WTC11 (cell line): ENCODE measurements at regions not wholly inside any gene's neighbourhood (a gene's known extent, or its start where the extent isn't known, plus 50 kb on each side); places are given as distances from the start of the nearest gene placed in this dataset.

ENCODE experiments used
- ATF1 ChIP-seq: sonication (generic); formaldehyde crosslinking; IDR thresholded peaks from 2 replicates; pipeline ENCODE4 v1.8.1; 2023; ENCODE audit warnings: mild to moderate bottlenecking, moderate library complexity, missing genetic modification reagents
- ESRRA ChIP-seq: sonication (generic); formaldehyde crosslinking; IDR thresholded peaks from 2 replicates; pipeline ENCODE4 v1.8.1; 2022; ENCODE audit warnings: mild to moderate bottlenecking, missing genetic modification reagents, borderline replicate concordance
- GABPB1 ChIP-seq: sonication (generic); formaldehyde crosslinking; IDR thresholded peaks from 2 replicates; pipeline ENCODE4 v1.8.1; 2023; ENCODE audit warnings: mild to moderate bottlenecking, missing genetic modification reagents
- NR3C1 ChIP-seq: sonication (generic); formaldehyde crosslinking; conservative IDR thresholded peaks from 2 replicates; pipeline ENCODE4 v1.8.1; 2023; ENCODE audit warnings: low read depth, mild to moderate bottlenecking, missing genetic modification reagents
- TCF7 ChIP-seq: sonication (generic); formaldehyde crosslinking; IDR thresholded peaks from 2 replicates; pipeline ENCODE4 v1.8.0; 2022; ENCODE audit warnings: mild to moderate bottlenecking, low read depth, missing genetic modification reagents, moderate library complexity
- TEAD4 ChIP-seq: sonication (generic); formaldehyde crosslinking; IDR thresholded peaks from 2 replicates; pipeline ENCODE4 v1.8.0; 2022; ENCODE audit warnings: mild to moderate bottlenecking, missing genetic modification reagents
- ZNF396 ChIP-seq: fragments of 250-450 bp; sonication (Bioruptor Pico); IDR thresholded peaks from 2 replicates; pipeline ENCODE4 v1.8.0; 2021; ENCODE audit warnings: mild to moderate bottlenecking, moderate library complexity, borderline replicate concordance
- TF ChIP-seq, protein P1 (sequence below): fragments of 200-600 bp; IDR thresholded peaks from 2 replicates; pipeline ENCODE4 v1.8.0; 2022; ENCODE audit warnings: antibody characterized with exemption
- TF ChIP-seq, protein P2 (sequence below): sonication (generic); formaldehyde crosslinking; IDR thresholded peaks from 2 replicates; pipeline ENCODE4 v1.8.0; 2022; ENCODE audit warnings: mild to moderate bottlenecking, missing genetic modification reagents
- TF ChIP-seq, protein P3 (sequence below): sonication (generic); formaldehyde crosslinking; IDR thresholded peaks from 2 replicates; pipeline ENCODE4 v1.8.1; 2022; ENCODE audit warnings: low read depth, missing genetic modification reagents, borderline replicate concordance
- TF ChIP-seq, protein P4 (sequence below): sonication (generic); formaldehyde crosslinking; IDR thresholded peaks from 2 replicates; pipeline ENCODE4 v1.8.1; 2022; ENCODE audit warnings: mild to moderate bottlenecking, moderate library complexity, missing genetic modification reagents
- TF ChIP-seq, protein P5 (sequence below): sonication (generic); formaldehyde crosslinking; IDR thresholded peaks from 2 replicates; pipeline ENCODE4 v1.8.1; 2023; ENCODE audit warnings: mild to moderate bottlenecking, missing genetic modification reagents, moderate library complexity
- TF ChIP-seq, protein P6 (sequence below): sonication (generic); formaldehyde crosslinking; IDR thresholded peaks from 2 replicates; pipeline ENCODE4 v1.8.1; 2023; ENCODE audit warnings: mild to moderate bottlenecking, missing genetic modification reagents

DNA sequence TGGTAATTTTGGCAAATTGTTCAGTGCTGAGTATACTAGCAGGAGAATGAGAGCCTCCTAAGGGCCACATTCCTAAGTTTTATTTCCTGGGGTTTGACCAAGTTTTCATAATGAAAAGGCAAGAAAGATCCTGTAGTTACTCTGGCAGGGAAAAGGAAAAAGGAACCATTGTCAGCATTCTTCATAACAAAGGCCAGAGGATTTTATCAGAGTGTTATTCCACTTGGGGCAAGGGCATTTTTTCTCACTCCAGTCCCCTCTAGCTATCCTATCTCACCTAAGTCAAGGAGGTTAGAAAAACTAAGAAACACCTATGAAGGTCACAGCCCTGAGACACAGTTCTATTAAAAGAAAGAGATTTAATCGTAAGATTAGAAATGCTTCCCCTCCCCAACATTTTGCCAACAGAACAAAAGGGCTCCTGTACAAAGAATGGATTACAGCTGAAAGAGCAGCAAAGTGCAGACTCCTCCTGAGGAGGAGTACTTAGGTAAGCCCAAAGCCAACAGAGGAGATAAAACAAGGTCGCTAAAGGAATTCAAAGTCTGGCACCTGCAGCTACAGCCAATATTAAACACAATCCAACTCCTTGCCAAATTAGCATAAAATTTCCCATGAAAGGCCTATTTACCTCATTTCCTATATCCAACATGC, 162.4 kb downstream of the GALC start:
- no peak for TF ChIP-seq NR3C1 (CRISPR knock-in tag)
- TF ChIP-seq ESRRA (CRISPR knock-in tag) = no peak
- TF ChIP-seq, protein P1, sequence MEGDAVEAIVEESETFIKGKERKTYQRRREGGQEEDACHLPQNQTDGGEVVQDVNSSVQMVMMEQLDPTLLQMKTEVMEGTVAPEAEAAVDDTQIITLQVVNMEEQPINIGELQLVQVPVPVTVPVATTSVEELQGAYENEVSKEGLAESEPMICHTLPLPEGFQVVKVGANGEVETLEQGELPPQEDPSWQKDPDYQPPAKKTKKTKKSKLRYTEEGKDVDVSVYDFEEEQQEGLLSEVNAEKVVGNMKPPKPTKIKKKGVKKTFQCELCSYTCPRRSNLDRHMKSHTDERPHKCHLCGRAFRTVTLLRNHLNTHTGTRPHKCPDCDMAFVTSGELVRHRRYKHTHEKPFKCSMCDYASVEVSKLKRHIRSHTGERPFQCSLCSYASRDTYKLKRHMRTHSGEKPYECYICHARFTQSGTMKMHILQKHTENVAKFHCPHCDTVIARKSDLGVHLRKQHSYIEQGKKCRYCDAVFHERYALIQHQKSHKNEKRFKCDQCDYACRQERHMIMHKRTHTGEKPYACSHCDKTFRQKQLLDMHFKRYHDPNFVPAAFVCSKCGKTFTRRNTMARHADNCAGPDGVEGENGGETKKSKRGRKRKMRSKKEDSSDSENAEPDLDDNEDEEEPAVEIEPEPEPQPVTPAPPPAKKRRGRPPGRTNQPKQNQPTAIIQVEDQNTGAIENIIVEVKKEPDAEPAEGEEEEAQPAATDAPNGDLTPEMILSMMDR = no peak
- TF ChIP-seq, protein P2, sequence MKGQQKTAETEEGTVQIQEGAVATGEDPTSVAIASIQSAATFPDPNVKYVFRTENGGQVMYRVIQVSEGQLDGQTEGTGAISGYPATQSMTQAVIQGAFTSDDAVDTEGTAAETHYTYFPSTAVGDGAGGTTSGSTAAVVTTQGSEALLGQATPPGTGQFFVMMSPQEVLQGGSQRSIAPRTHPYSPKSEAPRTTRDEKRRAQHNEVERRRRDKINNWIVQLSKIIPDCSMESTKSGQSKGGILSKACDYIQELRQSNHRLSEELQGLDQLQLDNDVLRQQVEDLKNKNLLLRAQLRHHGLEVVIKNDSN (CRISPR knock-in tag) = no peak
- TF ChIP-seq ZNF396 (CRISPR knock-in tag) = no peak
- TF ChIP-seq, protein P3, sequence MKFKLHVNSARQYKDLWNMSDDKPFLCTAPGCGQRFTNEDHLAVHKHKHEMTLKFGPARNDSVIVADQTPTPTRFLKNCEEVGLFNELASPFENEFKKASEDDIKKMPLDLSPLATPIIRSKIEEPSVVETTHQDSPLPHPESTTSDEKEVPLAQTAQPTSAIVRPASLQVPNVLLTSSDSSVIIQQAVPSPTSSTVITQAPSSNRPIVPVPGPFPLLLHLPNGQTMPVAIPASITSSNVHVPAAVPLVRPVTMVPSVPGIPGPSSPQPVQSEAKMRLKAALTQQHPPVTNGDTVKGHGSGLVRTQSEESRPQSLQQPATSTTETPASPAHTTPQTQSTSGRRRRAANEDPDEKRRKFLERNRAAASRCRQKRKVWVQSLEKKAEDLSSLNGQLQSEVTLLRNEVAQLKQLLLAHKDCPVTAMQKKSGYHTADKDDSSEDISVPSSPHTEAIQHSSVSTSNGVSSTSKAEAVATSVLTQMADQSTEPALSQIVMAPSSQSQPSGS = no peak
- no peak for TF ChIP-seq TCF7 (CRISPR knock-in tag)
- TF ChIP-seq ATF1 (CRISPR knock-in tag) = no peak
- no peak for TF ChIP-seq GABPB1 (CRISPR knock-in tag)
- TF ChIP-seq, protein P4, sequence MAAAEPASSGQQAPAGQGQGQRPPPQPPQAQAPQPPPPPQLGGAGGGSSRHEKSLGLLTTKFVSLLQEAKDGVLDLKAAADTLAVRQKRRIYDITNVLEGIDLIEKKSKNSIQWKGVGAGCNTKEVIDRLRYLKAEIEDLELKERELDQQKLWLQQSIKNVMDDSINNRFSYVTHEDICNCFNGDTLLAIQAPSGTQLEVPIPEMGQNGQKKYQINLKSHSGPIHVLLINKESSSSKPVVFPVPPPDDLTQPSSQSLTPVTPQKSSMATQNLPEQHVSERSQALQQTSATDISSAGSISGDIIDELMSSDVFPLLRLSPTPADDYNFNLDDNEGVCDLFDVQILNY = no peak
- TF ChIP-seq TEAD4 (CRISPR knock-in tag) = no peak
- TF ChIP-seq, protein P5, sequence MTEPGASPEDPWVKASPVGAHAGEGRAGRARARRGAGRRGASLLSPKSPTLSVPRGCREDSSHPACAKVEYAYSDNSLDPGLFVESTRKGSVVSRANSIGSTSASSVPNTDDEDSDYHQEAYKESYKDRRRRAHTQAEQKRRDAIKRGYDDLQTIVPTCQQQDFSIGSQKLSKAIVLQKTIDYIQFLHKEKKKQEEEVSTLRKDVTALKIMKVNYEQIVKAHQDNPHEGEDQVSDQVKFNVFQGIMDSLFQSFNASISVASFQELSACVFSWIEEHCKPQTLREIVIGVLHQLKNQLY = no peak
- TF ChIP-seq, protein P6, sequence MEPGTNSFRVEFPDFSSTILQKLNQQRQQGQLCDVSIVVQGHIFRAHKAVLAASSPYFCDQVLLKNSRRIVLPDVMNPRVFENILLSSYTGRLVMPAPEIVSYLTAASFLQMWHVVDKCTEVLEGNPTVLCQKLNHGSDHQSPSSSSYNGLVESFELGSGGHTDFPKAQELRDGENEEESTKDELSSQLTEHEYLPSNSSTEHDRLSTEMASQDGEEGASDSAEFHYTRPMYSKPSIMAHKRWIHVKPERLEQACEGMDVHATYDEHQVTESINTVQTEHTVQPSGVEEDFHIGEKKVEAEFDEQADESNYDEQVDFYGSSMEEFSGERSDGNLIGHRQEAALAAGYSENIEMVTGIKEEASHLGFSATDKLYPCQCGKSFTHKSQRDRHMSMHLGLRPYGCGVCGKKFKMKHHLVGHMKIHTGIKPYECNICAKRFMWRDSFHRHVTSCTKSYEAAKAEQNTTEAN = no peak
